Neuronal stem cell (in vitro differentiated cells): ENCODE measurements at regions not wholly inside any gene's neighbourhood (a gene's known extent, or its start where the extent isn't known, plus 50 kb on each side); places are given as distances from the start of the nearest gene placed in this dataset.
A peak's percentile ranks its signal among the peaks of the same experiment; 100 is the strongest.
"Not testable (repeated sequence)": the region's sequence is repeated elsewhere in the genome, so short reads cannot be mapped to it uniquely, and the experiment has no call there.

ENCODE experiments used
- DNase-seq: peaks from one replicate; pipeline ENCODE4 v3.0.0-alpha.2; 2013; ENCODE audit warnings: low spot score
- H2AFZ ChIP-seq: one replicate; pipeline ENCODE4 v1.6.1; 2013; ENCODE audit warnings: mild to moderate bottlenecking, low read length, inconsistent platforms
- H2AK5ac ChIP-seq: 2 replicates; pipeline ENCODE4 v1.6.1; 2013; ENCODE audit warnings: low read depth, mild to moderate bottlenecking, inconsistent platforms, low read length, moderate library complexity, mixed read lengths
- H2BK120ac ChIP-seq: 2 replicates; pipeline ENCODE4 v1.6.1; 2013; ENCODE audit warnings: low read depth, mild to moderate bottlenecking, inconsistent platforms, low read length, moderate library complexity, mixed read lengths
- H2BK12ac ChIP-seq: one replicate; pipeline ENCODE4 v1.6.1; 2013; ENCODE audit warnings: low read length, inconsistent platforms
- H2BK15ac ChIP-seq: 2 replicates; pipeline ENCODE4 v1.6.1; 2013; ENCODE audit warnings: mild to moderate bottlenecking, low read length, inconsistent platforms, mixed read lengths
- H2BK5ac ChIP-seq: one replicate; pipeline ENCODE4 v1.6.1; 2013; ENCODE audit warnings: inconsistent platforms, mild to moderate bottlenecking, low read length, moderate library complexity
- H3K14ac ChIP-seq: one replicate; pipeline ENCODE4 v1.6.1; 2013; ENCODE audit warnings: low read length, inconsistent platforms
- H3K18ac ChIP-seq: 2 replicates; pipeline ENCODE4 v1.6.1; 2013; ENCODE audit warnings: low read length, inconsistent platforms
- H3K23ac ChIP-seq: 2 replicates; pipeline ENCODE4 v1.6.1; 2013; ENCODE audit warnings: low read depth, mild to moderate bottlenecking, mixed read lengths, low read length, inconsistent platforms; ENCODE audit not compliant: poor library complexity
- H3K27ac ChIP-seq: replicated peaks from 3 replicates; pipeline ENCODE4 v1.5.1; 2013; ENCODE audit warnings: low read length, inconsistent platforms
- H3K27me3 ChIP-seq, 3 experiments: 2 replicates each; pipeline ENCODE4 v1.6.1; 2013; ENCODE audit warnings: low read length in 3 of 3, mild to moderate bottlenecking in 2 of 3, inconsistent platforms in 1 of 3, low read depth in 1 of 3, mixed read lengths in 1 of 3, moderate library complexity in 1 of 3; ENCODE audit not compliant: control insufficient read depth in 3 of 3, insufficient read depth in 3 of 3
- H3K36me3 ChIP-seq, 2 donors: replicated peaks in 1 of 2; 2 replicates each; pipeline ENCODE4 v1.6.1; 2013; ENCODE audit warnings: low read length in 2 of 2; ENCODE audit not compliant: control insufficient read depth in 2 of 2, insufficient read depth in 2 of 2
- H3K4ac ChIP-seq: 2 replicates; pipeline ENCODE4 v1.6.1; 2013; ENCODE audit warnings: inconsistent platforms, mild to moderate bottlenecking, low read length, moderate library complexity
- H3K4me1 ChIP-seq, 2 donors: 1 replicate in 1 of 2; 2 replicates in 1 of 2; pipeline ENCODE4 v1.6.1; 2013; ENCODE audit warnings: low read length in 2 of 2, low read depth in 1 of 2; ENCODE audit not compliant: control insufficient read depth in 2 of 2, insufficient read depth in 1 of 2
- H3K4me2 ChIP-seq: one replicate; pipeline ENCODE4 v1.6.1; 2013; ENCODE audit warnings: mild to moderate bottlenecking, low read length, inconsistent platforms; ENCODE audit not compliant: insufficient read depth, poor library complexity, severe bottlenecking
- H3K4me3 ChIP-seq, 2 donors: 2 replicates each; pipeline ENCODE4 v1.5.1; 2013; ENCODE audit warnings: low read length in 2 of 2, mild to moderate bottlenecking in 2 of 2, inconsistent platforms in 1 of 2, moderate library complexity in 1 of 2
- H3K79me1 ChIP-seq: one replicate; pipeline ENCODE4 v1.6.1; 2013; ENCODE audit warnings: low read depth, mild to moderate bottlenecking, inconsistent platforms, low read length, moderate library complexity
- H3K9ac ChIP-seq: one replicate; pipeline ENCODE4 v1.6.1; 2013; ENCODE audit warnings: mild to moderate bottlenecking, low read depth, low read length, inconsistent platforms; ENCODE audit not compliant: poor library complexity
- H3K9me3 ChIP-seq, 2 donors: replicated peaks in 1 of 2; 2 replicates each; pipeline versions ENCODE3 to v1.6.1; 2013; ENCODE audit warnings: low read length in 2 of 2, mild to moderate bottlenecking in 2 of 2, inconsistent platforms in 1 of 2, low read depth in 1 of 2, mixed read lengths in 1 of 2, moderate library complexity in 1 of 2; ENCODE audit not compliant: control insufficient read depth in 2 of 2, insufficient read depth in 1 of 2
- H4K8ac ChIP-seq: one replicate; pipeline ENCODE4 v1.6.1; 2013; ENCODE audit warnings: low read depth, mild to moderate bottlenecking, inconsistent platforms, low read length, moderate library complexity
- H4K91ac ChIP-seq: one replicate; pipeline ENCODE4 v1.6.1; 2013; ENCODE audit warnings: low read length, low read depth, mild to moderate bottlenecking, inconsistent platforms; ENCODE audit not compliant: poor library complexity
- WGBS, 2 donors: extraction: QIAGEN DNeasy Blood & Tissue Kit; methylation state at CpG; one replicate each; pipeline ENCODE4 v1.1.7; 2013; ENCODE audit warnings: missing lambda C conversion rate in 2 of 2, mixed read lengths in 1 of 2; ENCODE audit not compliant: insufficient read length in 2 of 2, insufficient replicate concordance in 1 of 2; ENCODE audit errors: extremely low coverage in 2 of 2; 5-methylcytosine and 5-hydroxymethylcytosine counted together

DNA sequence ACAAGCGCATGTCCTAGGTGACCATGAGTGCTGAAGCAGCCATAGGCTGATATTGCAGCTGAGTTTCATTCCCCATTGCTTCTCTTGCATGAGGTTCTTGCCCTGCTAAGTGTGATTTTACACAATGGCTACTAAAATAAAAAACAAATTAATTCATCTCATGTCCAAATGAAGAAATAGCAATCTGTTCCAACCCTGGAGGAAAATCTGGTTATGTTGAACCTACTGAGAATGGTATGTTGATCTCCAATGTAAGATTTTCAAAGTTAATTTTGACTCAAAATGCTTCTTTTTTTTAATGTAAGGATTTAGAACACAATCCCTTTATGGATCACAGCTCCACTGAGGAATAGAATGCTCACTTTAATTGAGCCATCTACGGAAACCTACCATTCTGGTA is 254.2 kb upstream of the CRBN start:
- no peak overlapping the region for H3K4me3 ChIP-seq
- no peak overlapping the region for H4K91ac ChIP-seq
- H2BK15ac ChIP-seq = no peak overlapping the region
- no peak overlapping the region for H2AK5ac ChIP-seq
- no peak overlapping the region for H3K18ac ChIP-seq
- peaks cover 0 to 1% of the 10 kb centered on the region in 2 donors for H3K4me1 ChIP-seq
- no peak overlapping the region for H3K23ac ChIP-seq
- H2BK12ac ChIP-seq = no peak overlapping the region
- H3K27ac ChIP-seq = no peak overlapping the region
- H3K4me2 ChIP-seq = no peak overlapping the region
- no peaks in the 10 kb centered on the region for H3K36me3 ChIP-seq
- H4K8ac ChIP-seq = no peak overlapping the region
- H3K27me3 ChIP-seq = no peaks in the 10 kb centered on the region
- no CpG with 5 or more reads among the region's 2 CpGs for WGBS, 2 donors
- no peak overlapping the region for H2BK120ac ChIP-seq
- no peaks in the 10 kb centered on the region for H3K79me1 ChIP-seq
- H2AFZ ChIP-seq = no peak overlapping the region
- H3K9ac ChIP-seq = no peak overlapping the region
- no peak overlapping the region for H3K4ac ChIP-seq
- H3K9me3 ChIP-seq = no peaks in the 10 kb centered on the region
- no peak overlapping the region for H2BK5ac ChIP-seq
- DNase-seq = no peak
- H3K14ac ChIP-seq = no peak overlapping the region

DNA sequence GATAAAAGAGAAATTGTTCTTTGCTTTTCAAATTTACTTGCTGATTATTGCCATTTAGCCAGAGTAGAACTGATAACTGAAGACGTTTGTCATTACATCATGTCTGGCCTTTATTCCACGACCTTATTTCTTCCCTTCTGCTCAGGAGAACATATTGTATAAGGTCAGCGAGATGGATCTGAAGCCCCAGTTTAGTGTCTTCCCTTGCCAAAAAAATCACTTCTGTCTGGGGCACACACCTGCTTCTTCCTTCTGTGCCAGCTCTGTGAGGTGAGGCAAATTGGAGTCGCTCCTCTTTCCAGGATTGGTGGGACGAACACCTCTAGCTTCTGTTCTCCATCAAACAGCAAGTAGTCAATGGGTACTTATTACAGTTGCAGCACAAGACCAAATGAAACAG is 250.3 kb upstream of the CRBN start:
- no peak for DNase-seq
- no peak overlapping the region for H3K4me2 ChIP-seq
- no peak overlapping the region for H3K4ac ChIP-seq
- no peak overlapping the region for H4K8ac ChIP-seq
- H3K14ac ChIP-seq = no peak overlapping the region
- no peak overlapping the region for H2BK5ac ChIP-seq
- H3K4me1 ChIP-seq = peaks cover 0 to 1% of the 10 kb centered on the region in 2 donors
- no peak overlapping the region for H4K91ac ChIP-seq
- H3K79me1 ChIP-seq = no peaks in the 10 kb centered on the region
- no peak overlapping the region for H3K4me3 ChIP-seq
- no peak overlapping the region for H3K23ac ChIP-seq
- no peak overlapping the region for H3K27ac ChIP-seq
- H3K27me3 ChIP-seq = no peaks in the 10 kb centered on the region
- H3K36me3 ChIP-seq = no peaks in the 10 kb centered on the region
- no peaks in the 10 kb centered on the region for H3K9me3 ChIP-seq
- no peak overlapping the region for H2AK5ac ChIP-seq
- H3K18ac ChIP-seq = no peak overlapping the region
- no peak overlapping the region for H2BK12ac ChIP-seq
- no peak overlapping the region for H3K9ac ChIP-seq
- no peak overlapping the region for H2BK120ac ChIP-seq
- WGBS, 2 donors = no CpG with 5 or more reads among the region's 5 CpGs
- no peak overlapping the region for H2AFZ ChIP-seq
- H2BK15ac ChIP-seq = no peak overlapping the region

DNA sequence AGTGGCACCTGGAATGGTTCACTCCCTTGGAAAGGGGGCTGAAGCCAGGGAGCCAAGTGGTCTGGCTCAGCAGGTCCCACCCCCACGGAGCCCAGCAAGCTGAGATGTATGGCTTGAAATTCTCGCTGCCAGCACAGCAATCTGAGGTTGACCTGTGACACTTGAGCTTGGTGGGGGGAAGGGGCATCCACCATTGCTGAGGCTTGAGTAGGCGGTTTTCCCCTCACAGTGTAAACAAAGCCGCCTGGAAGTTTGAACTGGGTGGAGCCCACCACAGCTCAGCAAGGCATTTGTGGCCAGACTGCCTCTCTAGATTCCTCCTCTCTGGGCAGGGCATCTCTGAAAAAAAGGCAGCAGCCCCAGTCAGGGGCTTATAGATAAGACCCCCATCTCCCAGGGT is 228.2 kb upstream of the CRBN start:
- not testable (repeated sequence) for H3K9me3 ChIP-seq, H3K27me3 ChIP-seq, H2BK5ac ChIP-seq, H3K27ac ChIP-seq, H2AK5ac ChIP-seq, DNase-seq, H3K4me2 ChIP-seq, H4K8ac ChIP-seq, H3K23ac ChIP-seq, H3K36me3 ChIP-seq, H2BK12ac ChIP-seq, H3K4me3 ChIP-seq, H3K4me1 ChIP-seq, H2BK120ac ChIP-seq, H3K14ac ChIP-seq, H4K91ac ChIP-seq, H2BK15ac ChIP-seq, H3K18ac ChIP-seq, H3K79me1 ChIP-seq, H3K9ac ChIP-seq, H3K4ac ChIP-seq
- H2AFZ ChIP-seq = peak overlapping the region; percentile 45
- WGBS, 2 donors = no CpG with 5 or more reads among the region's 4 CpGs

DNA sequence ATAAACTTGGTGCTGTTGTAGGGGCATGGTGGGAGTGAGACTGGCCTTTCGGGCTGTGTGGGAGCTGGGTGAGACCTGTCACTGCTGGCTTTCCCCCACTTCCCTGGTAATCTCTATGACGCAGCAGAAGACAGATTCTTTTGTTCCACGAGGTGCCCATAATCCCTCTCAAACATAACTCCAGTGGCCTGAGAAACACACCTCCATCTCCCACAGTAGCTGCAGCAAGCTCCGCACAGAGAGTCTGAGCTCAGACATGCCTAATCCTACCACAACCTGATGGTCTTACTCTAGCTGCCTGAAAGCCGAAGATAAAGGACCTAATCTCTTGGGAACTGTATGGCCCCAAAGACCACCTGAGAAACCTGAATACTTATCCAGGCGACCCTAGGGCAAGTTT is 225.6 kb upstream of the CRBN start:
- no peak overlapping the region for H3K4me2 ChIP-seq
- WGBS, 2 donors = no CpG with 5 or more reads among the region's 6 CpGs
- peaks cover 0 to 2% (median 0%) of the 10 kb centered on the region in 3 experiments for H3K27me3 ChIP-seq
- H4K8ac ChIP-seq = no peak overlapping the region
- H3K23ac ChIP-seq = no peak overlapping the region
- no peak overlapping the region for H2BK12ac ChIP-seq
- peak overlapping the region; percentile 41 for H3K18ac ChIP-seq
- H4K91ac ChIP-seq = no peak overlapping the region
- H3K14ac ChIP-seq = no peak overlapping the region
- no peak overlapping the region for H2BK120ac ChIP-seq
- peaks cover 8 to 10% of the 10 kb centered on the region in 2 donors for H3K9me3 ChIP-seq
- peak overlapping the region; percentile 78 for H2AK5ac ChIP-seq
- no peak overlapping the region for H3K27ac ChIP-seq
- H2BK15ac ChIP-seq = no peak overlapping the region
- peak overlapping the region; percentile 41 for H2AFZ ChIP-seq
- no peak for DNase-seq
- no peaks in the 10 kb centered on the region for H3K79me1 ChIP-seq
- H3K4ac ChIP-seq = no peak overlapping the region
- H2BK5ac ChIP-seq = no peak overlapping the region
- no peak overlapping the region for H3K9ac ChIP-seq
- H3K4me3 ChIP-seq = no peak overlapping the region
- H3K36me3 ChIP-seq = peaks cover 0 to 2% of the 10 kb centered on the region in 2 donors
- H3K4me1 ChIP-seq = peaks cover 3 to 8% of the 10 kb centered on the region in 2 donors
